ENCODE measurements at regions not wholly inside any gene's neighbourhood (a gene's known extent, or its start where the extent isn't known, plus 50 kb on each side); places are given as distances from the start of the nearest gene placed in this dataset.
"Not testable (repeated sequence)": the region's sequence is repeated elsewhere in the genome, so short reads cannot be mapped to it uniquely, and the experiment has no call there.

- no peak for TF ChIP-seq CHD2 (IDR thresholded peaks at IDR 0.05; ENCODE audit: low read length)
- TF ChIP-seq GABPA (IDR thresholded peaks at IDR 0.05; ENCODE audit: borderline replicate concordance, insufficient read depth, low read length) = no peak
These were observed 180.7 kb downstream of the ERCC6L2 start (continued) for GRCh38 chr9:96056226-96056625.

DNA sequence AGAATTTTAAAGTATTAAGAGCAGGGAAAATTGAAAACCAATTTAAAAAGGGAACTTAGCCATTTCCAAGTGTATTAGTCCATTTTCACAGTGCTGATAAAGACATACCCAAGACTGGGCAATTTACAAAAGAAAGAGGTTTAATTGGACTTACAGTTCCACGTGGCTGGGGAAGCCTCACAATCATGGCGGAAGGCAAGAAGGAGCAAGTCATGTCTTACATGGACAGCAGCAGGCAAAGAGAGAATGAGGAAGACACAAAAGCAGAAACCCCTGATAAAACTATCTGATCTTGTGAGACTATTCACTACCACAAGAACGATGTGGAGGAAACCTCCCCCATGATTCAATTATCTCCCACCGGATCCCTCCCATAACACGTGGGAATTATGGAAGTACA, 178.8 kb downstream of the ERCC6L2 start:
- H3K9me3 ChIP-seq (ENCODE audit: insufficient read depth in 2 of 2, low read depth in 1 of 2, low read length in 1 of 2); H3K27me3 ChIP-seq (replicated peaks in 1 of 4; ENCODE audit: control insufficient read depth in 3 of 4, extremely low read depth in 1 of 4, insufficient read depth in 3 of 4, low read length in 3 of 4); H3K4me2 ChIP-seq (ENCODE audit: insufficient read depth in 1 of 2, low read depth in 2 of 2, low read length in 2 of 2); H3K4ac ChIP-seq (replicated peaks; ENCODE audit: insufficient read length, low read depth, low read length); H4K20me1 ChIP-seq (replicated peaks in 1 of 2; ENCODE audit: control insufficient read depth in 1 of 2, insufficient read depth in 2 of 2, low read length in 2 of 2); FAIRE-seq; H4K8ac ChIP-seq (ENCODE audit: extremely low read depth, insufficient read depth, low read length); H3K79me1 ChIP-seq (ENCODE audit: low read depth, low read length); H2BK12ac ChIP-seq (ENCODE audit: low read depth, low read length); H2AFZ ChIP-seq (ENCODE audit: low read length); H3K4me3 ChIP-seq (ENCODE audit: extremely low read depth in 1 of 4, insufficient read depth in 2 of 4, low read depth in 3 of 4, low read length in 4 of 4); H2AK5ac ChIP-seq (ENCODE audit: low read depth, low read length); H2BK5ac ChIP-seq (ENCODE audit: low read depth, low read length); H3K4me1 ChIP-seq (replicated peaks in 1 of 4; ENCODE audit: control insufficient read depth in 3 of 4, insufficient read depth in 4 of 4, low read length in 3 of 4); H2BK20ac ChIP-seq (ENCODE audit: low read length); H3K56ac ChIP-seq (replicated peaks; ENCODE audit: insufficient read length, low read depth, low read length); H2BK120ac ChIP-seq (replicated peaks; ENCODE audit: low read depth, low read length); H3K14ac ChIP-seq (ENCODE audit: insufficient read length); H3K23ac ChIP-seq (ENCODE audit: insufficient read length); H4K91ac ChIP-seq (replicated peaks; ENCODE audit: insufficient read length, low read length); H4K5ac ChIP-seq (ENCODE audit: insufficient read length, low read depth, low read length); H3K36me3 ChIP-seq (ENCODE audit: control insufficient read depth in 2 of 4, insufficient read depth in 4 of 4, low read length in 3 of 4); H3K79me2 ChIP-seq (ENCODE audit: control insufficient read depth in 1 of 2, insufficient read depth in 2 of 2, low read length in 2 of 2); CTCF ChIA-PET (ENCODE audit: partially characterized antibody); DNase-seq (ENCODE audit: low read depth in 1 of 2, low spot score in 2 of 2); H3K23me2 ChIP-seq (ENCODE audit: low read depth, low read length); POLR2A ChIA-PET (ENCODE audit: partially characterized antibody); H2BK15ac ChIP-seq (ENCODE audit: low read length); H3K9ac ChIP-seq (replicated peaks in 1 of 4; ENCODE audit: extremely low read depth in 1 of 4, low read depth in 3 of 4, low read length in 3 of 4); H3K27ac ChIP-seq (ENCODE audit: low read depth, low read length); H3K18ac ChIP-seq (ENCODE audit: extremely low read depth, low read length): not testable (repeated sequence)
- 93% methylated on average over 5 of the region's 5 CpGs; no CpG with 5 or more reads in 1 of the 2 experiments for WGBS, 2 experiments (ENCODE audit: extremely low coverage in 1 of 2, insufficient coverage in 1 of 2, insufficient read length in 1 of 2, insufficient replicate concordance in 2 of 2, low coverage in 1 of 2, low lambda C conversion rate in 2 of 2, missing lambda C conversion rate in 1 of 2)
